SU-DHL-6 (cell line): ENCODE measurements at regions not wholly inside any gene's neighbourhood (a gene's known extent, or its start where the extent isn't known, plus 50 kb on each side); places are given as distances from the start of the nearest gene placed in this dataset.

Source experiments
- CTCF ChIP-seq: fragments of 200-600 bp; sonication (generic); IDR thresholded peaks from one replicate; pipeline ENCODE4 v1.5.1; 2017; ENCODE audit warnings: antibody characterized with exemption, mild to moderate bottlenecking, low read length, moderate library complexity; ENCODE audit not compliant: insufficient read depth, poor library complexity, severe bottlenecking
- EZH2phosphoT487 ChIP-seq: fragments of 200-600 bp; sonication (generic), shearing (Covaris generic); conservative IDR thresholded peaks from 2 replicates; pipeline ENCODE4 v1.6.1; 2018; ENCODE audit warnings: mild to moderate bottlenecking, antibody characterized with exemption, low read length, moderate library complexity, mixed read lengths

GRCh38 chr2:103338819-103339218, 577.0 kb downstream of the TMEM182 start:
- TF ChIP-seq CTCF (no peak), EZH2phosphoT487 (no peak)
